CD4-positive, alpha-beta T cell treated with Interferon gamma for 1 hour (primary cell): ENCODE measurements at regions not wholly inside any gene's neighbourhood (a gene's known extent, or its start where the extent isn't known, plus 50 kb on each side); places are given as distances from the start of the nearest gene placed in this dataset.

Experiments used
- DNase-seq: peaks from one replicate; pipeline ENCODE4 v3.0.0-alpha.2; 2020

GRCh38 chr7:67711706-67712105 is 715.1 kb downstream of the TYW1 start:
- DNase-seq, result no peak

- DNase-seq, result no peak
These were observed 716.9 kb downstream of the TYW1 start for GRCh38 chr7:67713451-67714056.

DNA sequence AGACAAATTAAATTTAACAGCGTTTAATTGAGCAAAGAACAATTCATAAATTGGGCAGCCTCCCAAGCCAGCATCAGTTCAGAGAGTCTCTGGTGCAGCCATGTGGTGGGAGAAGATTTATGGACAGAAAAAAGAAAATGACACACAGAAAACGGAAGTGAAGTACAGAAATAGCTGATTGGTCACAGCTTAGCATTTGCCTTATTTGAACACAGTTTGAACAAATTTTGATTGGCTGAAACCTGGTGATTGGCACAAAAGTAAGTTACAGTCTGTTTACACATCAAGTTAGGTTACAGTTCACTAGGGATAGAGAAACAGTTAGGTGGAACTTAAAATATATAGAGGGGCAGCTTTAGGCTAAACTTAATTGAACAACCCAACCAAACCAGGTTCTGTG is 720.1 kb downstream of the TYW1 start:
- no peak for DNase-seq

DNA sequence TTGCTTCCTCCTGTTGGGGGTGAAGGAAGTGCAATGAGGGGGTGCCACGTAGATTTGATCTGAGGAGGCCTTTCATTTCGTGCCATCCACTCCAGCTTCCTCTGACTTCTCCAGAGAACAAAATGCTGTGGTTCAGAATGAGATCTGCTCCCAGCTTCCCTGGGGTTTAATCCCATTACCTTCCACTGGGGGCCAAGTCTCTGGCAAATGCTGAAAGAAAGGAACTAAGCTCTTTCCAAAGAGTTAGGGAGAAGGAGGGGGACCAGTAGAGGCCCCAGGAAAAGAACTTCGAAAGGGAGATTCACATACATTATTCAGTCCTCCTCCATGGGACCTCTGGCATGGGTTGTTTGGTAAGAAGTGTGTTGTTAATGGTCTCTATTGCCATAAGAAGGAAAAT is 727.0 kb downstream of the TYW1 start:
- DNase-seq, result no peak

- DNase-seq, result no peak
These were observed 727.8 kb downstream of the TYW1 start for GRCh38 chr7:67724435-67724834.

DNA sequence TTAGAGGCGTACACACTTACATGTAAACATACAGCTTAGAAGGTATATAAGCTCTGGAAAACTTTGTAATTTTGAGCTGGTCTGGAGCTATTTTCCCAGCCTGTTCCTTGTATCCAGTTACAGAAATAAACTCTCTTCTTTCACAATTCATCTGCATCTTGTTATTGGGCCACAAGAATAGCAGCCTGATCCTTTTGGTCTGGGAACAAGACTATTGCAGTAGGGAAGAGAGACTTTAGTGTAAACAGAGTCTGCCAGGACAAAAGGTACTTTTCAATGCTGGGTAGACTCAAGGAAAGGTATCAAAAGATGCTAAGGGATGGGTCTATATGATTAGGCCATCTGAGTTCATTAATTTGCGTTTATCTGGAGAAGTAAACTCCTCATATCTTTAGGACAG is 728.3 kb downstream of the TYW1 start:
- DNase-seq, result no peak

- DNase-seq, result no peak
These were observed 728.8 kb downstream of the TYW1 start for GRCh38 chr7:67725423-67725822.

GRCh38 chr7:67729771-67730170 is 733.1 kb downstream of the TYW1 start:
- no peak for DNase-seq

DNA sequence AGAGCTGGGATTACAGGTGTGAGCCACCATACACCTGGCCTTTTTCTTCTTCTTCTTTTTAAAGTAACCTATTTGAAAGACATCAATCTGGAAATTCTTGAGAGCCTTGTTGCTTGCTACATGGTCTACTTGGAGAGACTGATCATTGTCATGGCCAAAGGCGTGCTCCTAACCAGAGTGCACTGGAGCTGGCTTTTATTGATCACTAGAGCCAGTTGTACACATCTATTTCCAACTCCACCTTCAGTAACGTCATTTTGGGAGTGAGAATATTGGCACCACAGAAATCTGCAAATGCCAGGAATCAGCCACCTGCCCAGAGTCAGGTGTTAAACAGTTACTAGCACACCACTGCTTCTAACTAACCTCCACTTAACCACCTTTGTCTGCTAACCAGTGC is 735.1 kb downstream of the TYW1 start:
- DNase-seq, result no peak

DNA sequence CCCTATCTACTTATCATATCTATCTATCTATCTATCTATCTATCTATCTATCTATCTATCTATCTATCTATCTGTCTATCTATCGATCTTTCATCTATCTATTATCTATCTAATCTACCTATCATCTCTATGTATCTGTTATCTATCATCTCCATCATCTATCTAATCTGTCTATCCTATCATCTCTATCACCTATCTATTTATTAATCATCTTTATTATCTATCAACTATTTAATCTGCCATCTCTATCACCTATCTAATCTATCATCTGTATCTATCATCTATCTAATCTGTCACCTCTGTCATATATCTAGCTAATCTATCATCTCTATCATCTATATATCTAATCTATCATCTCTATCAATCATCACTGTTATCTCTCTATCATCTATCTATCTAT is 736.3 kb downstream of the TYW1 start:
- no peak for DNase-seq

DNA sequence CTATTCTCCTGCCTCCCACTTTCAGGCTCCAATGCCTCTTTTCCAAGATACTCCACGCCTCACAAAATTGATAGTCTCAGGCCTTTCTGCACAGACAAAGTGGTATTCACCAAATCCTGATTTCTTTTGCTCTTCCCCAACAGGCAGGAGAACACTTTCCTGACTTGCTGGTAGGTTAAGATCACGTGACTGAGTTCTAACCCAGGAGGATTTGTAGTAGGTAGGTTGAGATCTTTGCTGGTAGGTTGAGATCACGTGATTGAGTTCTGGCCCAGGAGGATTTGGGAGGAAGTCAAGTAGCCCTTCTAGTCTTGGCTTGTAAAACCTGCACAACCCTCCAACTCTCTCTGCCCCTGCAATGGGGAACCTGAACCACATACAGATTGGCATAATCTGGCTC is 741.5 kb downstream of the TYW1 start:
- DNase-seq, result no peak

DNA sequence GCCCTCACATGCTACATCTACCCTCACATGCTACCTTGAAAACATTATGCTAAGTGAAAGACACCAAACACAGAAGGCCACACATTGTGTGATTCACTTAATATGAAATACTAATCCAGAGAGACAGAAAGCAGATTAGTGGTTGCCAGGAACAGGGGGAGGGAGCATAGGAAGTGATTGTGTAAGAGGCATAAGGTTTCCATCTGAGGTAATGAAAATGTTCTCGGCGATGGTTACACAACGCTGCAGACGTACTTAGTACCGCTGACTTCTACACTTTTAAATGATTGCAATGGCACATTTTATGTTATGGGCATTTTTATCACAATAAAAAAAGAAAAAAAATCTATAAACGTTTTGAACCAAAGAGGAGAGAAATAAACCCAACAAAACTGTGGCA is 742.3 kb downstream of the TYW1 start:
- no peak for DNase-seq

GRCh38 chr7:67743501-67743900 is 746.9 kb downstream of the TYW1 start:
- DNase-seq, result no peak

DNA sequence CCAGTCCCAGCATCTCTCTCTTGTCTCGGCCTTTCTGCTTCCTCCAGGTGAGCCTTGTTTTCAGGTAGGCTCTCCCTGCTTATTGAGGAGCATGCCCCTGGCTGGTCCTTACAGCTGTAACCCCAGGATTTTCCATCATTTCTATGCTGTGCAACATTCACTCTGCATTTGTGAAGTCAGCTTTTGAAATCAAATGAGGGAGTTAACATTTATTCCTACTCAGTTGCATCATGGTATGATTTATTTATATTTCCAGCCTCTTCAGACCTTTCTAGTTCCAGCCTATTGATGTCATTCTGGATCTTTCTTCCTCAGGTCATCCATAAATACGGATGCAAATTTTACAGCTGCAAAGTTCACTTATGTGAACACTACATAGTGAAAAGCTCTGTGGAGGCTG is 755.6 kb downstream of the TYW1 start:
- DNase-seq, result no peak

GRCh38 chr7:67753891-67754290 is 757.3 kb downstream of the TYW1 start:
- DNase-seq, result no peak

DNA sequence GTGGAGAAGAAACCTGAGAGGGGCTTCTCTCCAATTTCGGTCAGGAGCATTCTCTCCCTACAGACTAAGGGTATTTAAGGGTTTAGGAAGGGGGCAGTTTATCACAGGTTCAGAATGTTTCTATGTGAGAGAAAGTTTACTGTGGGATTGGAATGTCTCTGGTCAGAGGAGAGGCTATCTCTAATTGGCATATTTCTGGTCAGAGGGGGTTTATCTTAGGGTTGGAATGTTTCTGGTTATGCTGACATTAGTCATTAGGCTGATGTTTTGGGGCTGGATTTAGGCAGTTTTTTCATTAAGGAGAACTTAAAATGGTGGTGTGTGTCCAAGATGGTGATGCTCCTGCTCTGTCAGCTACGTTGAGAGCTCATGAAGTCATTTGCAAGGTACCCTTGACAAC is 758.0 kb downstream of the TYW1 start:
- DNase-seq, result no peak

DNA sequence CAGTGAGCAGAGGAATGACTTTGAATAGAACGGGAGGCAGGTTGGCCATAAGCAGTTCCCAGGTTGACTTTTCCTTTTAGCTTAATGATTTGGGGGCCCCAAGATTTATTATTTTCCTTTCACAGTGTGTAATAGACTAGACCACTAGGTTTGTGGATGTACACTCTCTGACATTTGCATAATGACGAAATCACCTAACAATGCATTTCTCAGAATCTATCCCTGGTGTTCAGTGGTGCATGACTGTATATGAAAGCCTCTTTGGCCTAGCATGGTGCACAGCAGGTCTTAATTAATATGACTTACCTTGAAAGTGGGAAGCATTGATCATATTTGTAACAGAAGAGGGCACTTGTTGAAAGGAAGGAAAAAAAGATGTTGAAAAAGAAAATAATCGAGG is 761.9 kb downstream of the TYW1 start:
- no peak for DNase-seq

- no peak for DNase-seq
These were observed 764.3 kb downstream of the TYW1 start for GRCh38 chr7:67760971-67761370.

- DNase-seq, result no peak
These were observed 765.9 kb downstream of the TYW1 start for GRCh38 chr7:67762516-67762915.

- DNase-seq, result no peak
These were observed 767.7 kb downstream of the TYW1 start for GRCh38 chr7:67764289-67764688.

GRCh38 chr7:67765481-67766175 is 769.0 kb downstream of the TYW1 start:
- DNase-seq, result no peak

DNA sequence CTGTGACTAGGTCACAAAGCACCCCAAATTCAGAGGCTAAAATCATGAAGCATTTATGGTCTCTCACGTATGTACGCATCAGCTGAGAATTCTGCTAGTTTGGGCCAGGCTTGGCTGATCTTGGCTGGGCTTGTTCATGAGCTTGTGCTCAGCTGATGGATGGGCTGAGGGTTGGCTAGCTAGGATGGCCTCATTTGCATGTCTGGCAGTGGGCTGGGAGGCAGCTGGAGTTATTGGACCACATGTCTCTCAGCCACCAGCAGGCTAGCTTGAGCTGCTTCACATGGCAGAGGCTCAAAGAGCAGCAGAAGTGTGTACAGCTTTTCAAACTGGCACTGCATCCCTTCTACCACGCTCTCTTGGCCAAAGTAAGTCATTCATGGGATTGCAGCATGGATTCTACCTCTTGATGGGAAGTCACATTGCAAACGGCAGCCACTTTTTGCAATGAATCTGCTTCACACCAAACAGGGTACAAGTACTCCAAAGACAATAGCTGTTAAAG is 770.3 kb downstream of the TYW1 start:
- no peak for DNase-seq

DNA sequence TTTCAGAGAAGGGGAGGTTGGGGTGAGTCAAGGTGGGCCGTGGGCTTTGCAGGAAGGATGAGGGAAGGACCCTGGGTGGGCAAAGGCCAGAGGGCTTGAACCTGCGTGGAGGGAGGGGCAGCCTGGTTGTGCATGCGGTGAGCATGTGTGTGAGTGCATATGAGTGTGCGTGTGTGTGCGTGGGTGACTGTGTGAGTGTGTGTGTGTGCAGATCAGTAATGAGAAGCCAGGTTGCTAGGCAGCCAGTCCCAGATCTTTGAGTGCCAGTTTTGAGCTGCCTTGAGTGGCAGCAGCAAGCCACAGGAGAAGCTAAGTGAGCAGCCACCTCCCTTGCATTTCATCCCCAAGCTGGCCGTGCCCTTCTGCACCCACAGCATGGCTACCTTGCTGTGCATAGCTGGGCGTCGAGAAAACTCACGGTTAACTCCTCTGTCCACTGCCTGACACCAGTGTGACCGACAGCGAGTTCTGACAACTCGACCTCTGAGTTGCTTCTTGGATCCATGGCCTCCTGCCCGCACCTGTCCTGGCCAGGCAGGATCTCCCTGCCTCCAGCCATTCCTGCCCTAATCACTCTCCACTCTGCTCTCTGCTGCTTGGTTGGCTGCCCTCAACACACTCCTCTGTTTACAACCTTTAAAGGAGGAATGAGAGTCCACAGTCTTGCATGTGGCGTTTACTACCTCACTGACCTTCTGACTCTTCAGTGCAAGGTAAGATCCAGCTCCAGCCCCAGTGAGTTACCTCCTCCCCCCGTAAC is 775.4 kb downstream of the TYW1 start:
- no peak for DNase-seq

DNA sequence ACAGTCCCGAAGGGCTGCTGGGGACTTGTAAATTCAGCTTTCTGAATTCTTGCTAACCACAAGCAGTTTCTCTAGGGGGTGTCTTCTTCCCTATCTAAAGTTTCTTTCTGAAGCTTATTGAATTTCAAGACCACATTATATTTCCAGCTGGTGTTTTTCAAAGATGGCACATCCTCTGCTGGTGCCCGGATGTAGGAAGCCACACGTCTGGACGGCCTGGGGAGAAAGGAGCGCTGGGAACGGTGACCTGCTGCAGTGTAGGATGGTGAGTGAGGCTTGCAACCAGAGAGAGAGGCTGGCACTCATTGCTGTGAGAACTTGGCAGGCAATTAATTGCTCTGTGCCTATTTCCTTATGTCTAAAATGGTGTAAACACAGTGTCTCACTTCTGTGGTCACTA is 776.4 kb downstream of the TYW1 start:
- no peak for DNase-seq
